GM12891 (cell line): ENCODE measurements at regions not wholly inside any gene's neighbourhood (a gene's known extent, or its start where the extent isn't known, plus 50 kb on each side); places are given as distances from the start of the nearest gene placed in this dataset.
"Not testable (repeated sequence)": the region's sequence is repeated elsewhere in the genome, so short reads cannot be mapped to it uniquely, and the experiment has no call there.

Experiments
- POLR2A ChIP-seq: IDR thresholded peaks from 2 replicates; pipeline ENCODE4 v1.6.1; 2011; ENCODE audit warnings: low read depth, low read length, control low read depth
- POLR2AphosphoS5 ChIP-seq: IDR thresholded peaks from 2 replicates; pipeline ENCODE4 v1.6.1; 2011; ENCODE audit warnings: low read depth, low read length, control low read depth

- TF ChIP-seq POLR2A, POLR2AphosphoS5: not testable (repeated sequence)
Observed at GRCh38 chr4:20149143-20149542, 102.6 kb upstream of the SLIT2 start.
